Activated naive CD4-positive, alpha-beta T cell treated with anti-CD3 and anti-CD28 coated beads, Interleukin-2, amount 50 U/mL, for 16 hours (primary cell): ENCODE measurements at regions not wholly inside any gene's neighbourhood (a gene's known extent, or its start where the extent isn't known, plus 50 kb on each side); places are given as distances from the start of the nearest gene placed in this dataset.

ENCODE experiments used
- DNase-seq: peaks from one replicate; pipeline ENCODE4 v3.0.0-alpha.2; 2020

DNA sequence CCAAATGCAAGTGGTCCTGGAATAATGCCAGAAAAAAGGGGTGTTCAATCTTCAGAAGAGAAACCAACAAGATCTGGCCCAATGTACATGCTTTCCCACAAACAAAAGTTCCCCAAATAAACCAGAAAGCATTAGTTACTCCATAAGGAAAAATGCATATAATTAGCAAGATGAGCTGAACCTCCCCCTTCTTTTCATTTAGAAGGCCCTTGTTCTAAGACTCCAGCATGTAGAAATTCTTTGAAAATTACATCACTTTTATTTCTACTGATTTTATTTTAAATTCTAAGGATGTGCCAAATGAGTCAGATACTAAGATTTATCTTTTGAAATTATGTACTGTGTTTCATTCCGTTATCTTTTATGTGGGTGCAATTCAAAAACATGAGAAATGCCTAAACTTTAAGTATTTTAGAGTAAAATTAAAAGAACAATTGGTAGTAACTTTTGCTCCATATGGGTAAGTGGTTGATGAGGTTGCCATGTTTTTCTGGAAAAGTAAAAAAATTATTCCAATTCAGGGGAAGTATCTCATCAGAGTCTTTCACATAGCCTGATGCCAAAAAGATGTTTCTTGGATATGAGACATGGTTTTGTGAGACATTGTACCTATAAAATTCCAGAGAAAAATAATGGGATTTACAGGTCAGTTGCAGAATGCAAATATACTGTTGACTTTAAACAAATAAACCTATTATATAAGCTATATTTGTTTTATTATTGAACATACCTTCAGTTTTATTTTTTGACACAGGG is 106.5 kb upstream of the CCDC112 start:
- DNase-seq: no peak

DNA sequence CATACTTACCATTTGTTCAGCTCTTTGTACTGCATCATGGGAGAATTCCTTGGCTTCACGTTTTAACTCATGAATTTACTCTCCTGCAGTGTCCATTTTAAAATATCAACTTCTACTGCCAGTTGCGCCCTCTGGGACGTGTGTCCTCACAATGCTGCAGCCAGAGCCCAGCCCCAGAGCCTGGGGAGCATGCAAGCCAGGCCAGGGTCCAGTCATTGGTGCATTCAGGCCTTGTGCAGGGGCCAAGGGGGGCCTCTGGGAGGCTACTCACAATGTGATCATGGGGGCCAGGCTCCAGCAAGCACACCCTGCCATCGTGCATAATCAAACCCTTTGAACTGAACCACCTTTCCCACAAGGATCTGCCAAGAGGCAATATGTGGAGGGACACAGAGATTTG is 105.6 kb upstream of the CCDC112 start:
- no peak for DNase-seq

GRCh38 chr5:115398719-115399118 is 102.3 kb upstream of the CCDC112 start:
- no peak for DNase-seq

DNA sequence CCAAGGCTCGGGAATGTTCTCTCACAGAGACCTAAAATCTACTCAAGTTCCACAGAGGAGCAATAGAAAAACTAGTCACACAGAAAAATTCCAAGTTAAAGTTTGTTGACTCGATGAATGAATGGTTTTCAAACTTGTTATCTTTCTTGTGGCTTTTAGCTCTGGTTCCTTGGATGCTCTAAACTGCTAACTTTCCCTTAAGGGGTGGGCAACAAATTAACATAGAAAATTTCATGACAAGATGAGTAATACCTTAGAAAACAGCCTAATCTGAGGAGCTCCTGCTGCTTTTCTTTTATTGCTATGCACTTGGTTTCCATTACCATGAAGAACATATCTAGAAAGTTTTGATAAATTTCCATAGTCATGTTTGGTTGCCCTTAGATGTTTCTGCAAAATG is 100.2 kb upstream of the CCDC112 start:
- no peak for DNase-seq

GRCh38 chr5:115396081-115396480 is 99.6 kb upstream of the CCDC112 start:
- no peak for DNase-seq

DNA sequence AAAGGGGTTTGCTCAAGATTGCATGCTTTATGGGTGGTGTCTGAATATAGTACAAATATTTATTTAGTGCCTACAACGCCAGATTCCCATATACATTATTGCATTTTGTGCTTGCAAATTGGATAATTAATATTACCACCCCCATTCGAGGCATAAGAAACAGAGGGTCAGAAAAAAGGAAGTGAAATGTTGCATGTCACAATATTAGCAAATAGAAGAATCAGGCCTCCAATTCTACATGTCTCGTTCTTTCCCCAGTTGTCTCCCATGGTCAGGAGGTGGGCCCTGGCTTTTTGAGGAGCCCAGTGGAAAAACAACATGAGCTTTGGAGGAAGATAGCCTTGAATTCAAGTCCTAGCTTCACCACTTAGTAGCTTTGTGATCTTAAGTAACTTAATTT is 98.1 kb upstream of the CCDC112 start:
- no peak for DNase-seq

DNA sequence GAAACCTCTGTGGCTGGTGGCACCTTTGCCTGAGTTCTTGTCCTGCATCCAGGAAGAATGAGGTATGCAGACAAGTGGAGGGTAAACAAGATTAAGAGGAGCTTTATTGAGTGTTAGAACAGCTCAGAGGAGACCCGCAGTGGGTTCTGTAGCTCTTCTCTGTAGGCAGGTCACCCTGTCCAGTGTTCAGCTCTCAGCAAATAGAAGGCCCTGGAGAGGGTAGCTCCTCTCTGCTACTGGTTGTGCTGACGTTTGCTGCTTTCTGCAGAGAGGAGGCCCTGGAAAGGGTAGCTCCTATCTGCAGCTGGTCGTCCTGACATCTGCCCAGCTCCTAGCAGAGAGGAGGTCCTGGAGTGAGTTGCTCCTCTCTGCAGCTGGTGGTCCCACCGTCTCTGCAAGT is 96.8 kb upstream of the CCDC112 start:
- no peak for DNase-seq

DNA sequence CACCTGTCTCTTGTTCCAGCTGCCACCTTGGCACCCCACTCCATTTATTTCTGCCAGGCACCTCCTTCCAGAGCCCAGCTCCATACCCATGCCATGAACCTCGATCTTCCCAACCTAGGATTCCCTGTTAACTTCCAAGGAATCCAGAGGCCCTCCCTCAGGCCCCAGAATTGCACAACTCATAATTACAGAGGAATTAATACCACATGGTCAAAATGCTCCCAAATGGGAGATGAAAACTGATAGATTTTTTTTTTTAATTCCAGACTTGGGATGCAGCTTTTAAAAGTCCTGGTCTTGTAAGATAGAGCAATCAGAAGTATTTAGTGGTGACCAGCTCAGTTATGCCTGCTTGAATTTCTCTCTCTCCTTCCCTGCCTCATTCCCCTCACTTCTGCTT is 96.2 kb upstream of the CCDC112 start:
- no peak for DNase-seq

- DNase-seq: no peak
Measured at GRCh38 chr5:115391780-115392179, 95.3 kb upstream of the CCDC112 start.

DNA sequence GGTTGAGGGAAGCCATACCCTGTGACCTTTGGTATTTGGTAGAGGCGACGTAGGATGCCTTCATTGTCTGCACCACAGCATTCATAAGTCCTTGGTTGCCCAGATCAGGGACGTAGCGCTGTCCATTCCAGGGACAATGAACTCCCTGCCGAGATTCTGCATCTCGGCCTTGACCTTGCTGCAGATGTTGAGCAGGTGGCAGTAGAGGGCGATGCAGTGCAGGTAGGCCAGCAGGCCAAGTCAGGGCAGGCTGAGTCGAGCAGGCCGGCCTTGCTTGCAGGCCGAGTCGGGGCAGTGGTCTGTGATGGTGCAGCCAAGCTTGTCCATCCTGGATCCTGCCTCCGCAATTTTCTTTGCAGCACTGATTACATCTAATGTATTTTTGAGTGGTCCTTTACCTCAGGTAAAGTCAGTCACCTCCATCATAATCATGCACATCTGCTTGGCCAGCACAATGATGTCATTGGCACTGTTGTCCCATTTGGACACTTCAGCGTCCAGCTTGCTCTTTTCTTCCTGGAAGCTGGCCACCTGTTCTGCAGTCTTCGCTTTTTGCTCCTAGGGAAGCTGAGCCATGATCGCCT is 93.4 kb upstream of the CCDC112 start:
- DNase-seq: no peak

GRCh38 chr5:115389034-115389798 is 92.8 kb upstream of the CCDC112 start:
- no peak for DNase-seq

DNA sequence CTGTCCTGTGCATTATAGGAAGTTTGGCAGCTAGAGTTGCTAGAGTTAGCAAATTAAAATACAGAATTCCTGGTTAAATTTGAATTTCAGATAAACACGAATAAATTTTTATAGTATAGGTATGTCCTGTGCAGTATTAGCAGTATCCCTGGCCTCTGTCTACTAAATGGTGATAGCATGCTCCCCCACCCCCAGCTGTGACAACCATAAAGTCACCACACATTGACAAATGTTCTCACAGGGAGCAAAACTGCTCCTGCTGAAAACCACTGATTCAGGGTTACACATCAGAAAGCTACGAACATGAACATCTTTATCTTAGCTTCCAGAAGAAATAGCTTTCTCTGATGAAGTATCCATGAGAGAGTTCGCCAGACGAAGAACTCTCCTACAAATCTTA is 91.8 kb upstream of the CCDC112 start:
- DNase-seq: no peak

- DNase-seq: no peak
Measured at GRCh38 chr5:115387816-115388215, 91.4 kb upstream of the CCDC112 start.

DNA sequence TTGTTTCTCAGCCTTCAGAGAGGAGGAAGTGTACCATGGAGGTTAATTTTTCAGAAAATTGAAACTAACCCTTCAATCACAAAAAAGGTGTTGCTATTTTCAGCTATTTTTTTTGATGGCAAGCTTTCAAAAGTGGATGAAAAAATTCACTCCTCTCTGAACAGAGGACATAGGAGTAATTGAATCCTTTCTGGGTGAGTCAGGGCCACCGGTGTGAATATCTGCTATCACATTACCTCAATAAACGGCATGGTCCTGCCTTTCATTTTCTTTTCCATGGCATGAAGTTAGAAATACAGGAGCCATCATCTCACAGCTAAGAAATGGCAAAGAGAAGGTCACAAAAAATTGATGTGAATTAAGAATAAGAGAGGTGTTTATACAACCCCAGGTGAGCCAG is 90.2 kb upstream of the CCDC112 start:
- no peak for DNase-seq

GRCh38 chr5:115384587-115385375 is 88.3 kb upstream of the CCDC112 start:
- DNase-seq: no peak

GRCh38 chr5:115382989-115383388 is 86.5 kb upstream of the CCDC112 start:
- DNase-seq: no peak

GRCh38 chr5:115381911-115382662 is 85.6 kb upstream of the CCDC112 start:
- DNase-seq: no peak

- DNase-seq: no peak
Measured at GRCh38 chr5:115379622-115380344, 83.3 kb upstream of the CCDC112 start.

GRCh38 chr5:115378754-115379153 is 82.3 kb upstream of the CCDC112 start:
- DNase-seq: no peak

- no peak for DNase-seq
Measured at GRCh38 chr5:115377468-115378217, 81.2 kb upstream of the CCDC112 start.

GRCh38 chr5:115375893-115376292 is 79.4 kb upstream of the CCDC112 start:
- DNase-seq: no peak
